GM23338 (cell line): ENCODE measurements at regions not wholly inside any gene's neighbourhood (a gene's known extent, or its start where the extent isn't known, plus 50 kb on each side); places are given as distances from the start of the nearest gene placed in this dataset.

Experiments
- ATAC-seq: fragments of 200-7000 bp; cut with Tn5 transposase; 3 replicates; pipeline ENCODE4 v1.9.1; 2020
- DNase-seq: peaks from one replicate; pipeline ENCODE4 v3.0.0-alpha.2; 2015; ENCODE audit warnings: low spot score
- H2AFZ ChIP-seq: fragments of 200-600 bp; sonication (generic); 2 replicates; pipeline ENCODE4 v1.8.0; 2016; ENCODE audit warnings: antibody characterized with exemption, mild to moderate bottlenecking, moderate library complexity
- H3F3A ChIP-seq: fragments of 200-600 bp; sonication (generic); replicated peaks from 2 replicates; pipeline ENCODE4 v1.8.0; 2017; ENCODE audit warnings: antibody characterized with exemption, mixed run types, low read depth
- H3K27ac ChIP-seq: fragments of 200-600 bp; sonication (generic); 2 replicates; pipeline ENCODE4 v1.6.1; 2016; ENCODE audit warnings: low read depth
- H3K27me3 ChIP-seq: fragments of 200-600 bp; sonication (generic); 2 replicates; pipeline ENCODE4 v1.8.0; 2016; ENCODE audit warnings: mild to moderate bottlenecking, mixed run types, moderate library complexity; ENCODE audit not compliant: insufficient read depth
- H3K36me3 ChIP-seq: fragments of 200-600 bp; sonication (generic); 2 replicates; pipeline ENCODE4 v1.8.0; 2016; ENCODE audit warnings: mild to moderate bottlenecking; ENCODE audit not compliant: insufficient read depth
- H3K4me1 ChIP-seq: fragments of 200-600 bp; sonication (generic); 2 replicates; pipeline ENCODE4 v1.8.0; 2016; ENCODE audit warnings: mild to moderate bottlenecking, moderate library complexity; ENCODE audit not compliant: insufficient read depth
- H3K4me2 ChIP-seq: fragments of 200-600 bp; sonication (generic); 2 replicates; pipeline ENCODE4 v1.7.1; 2017; ENCODE audit warnings: mixed run types
- H3K4me3 ChIP-seq: fragments of 200-600 bp; sonication (generic); 2 replicates; pipeline ENCODE4 v1.6.1; 2016; ENCODE audit warnings: mixed run types
- H3K79me2 ChIP-seq: fragments of 200-600 bp; sonication (generic); replicated peaks from 2 replicates; pipeline ENCODE4 v1.8.0; 2017; ENCODE audit warnings: mild to moderate bottlenecking; ENCODE audit not compliant: insufficient read depth
- H3K9me2 ChIP-seq: fragments of 200-600 bp; sonication (generic); 2 replicates; pipeline ENCODE4 v1.8.0; 2017; ENCODE audit not compliant: insufficient read depth
- H4K20me1 ChIP-seq: fragments of 200-600 bp; sonication (generic); replicated peaks from 2 replicates; pipeline ENCODE4 v1.8.0; 2017; ENCODE audit warnings: mild to moderate bottlenecking; ENCODE audit not compliant: insufficient read depth
- H3K27ac Mint-ChIP-seq: 2 replicates; pipeline ENCODE4 v1.8.0; 2020; ENCODE audit warnings: inconsistent platforms, mild to moderate bottlenecking, moderate library complexity, mixed read lengths
- H3K27me3 Mint-ChIP-seq: 3 replicates; pipeline ENCODE4 v1.8.0; 2022; ENCODE audit warnings: low read depth, mild to moderate bottlenecking, moderate library complexity, mixed read lengths, inconsistent platforms; ENCODE audit not compliant: insufficient read depth, poor library complexity
- H3K36me3 Mint-ChIP-seq: 3 replicates; pipeline ENCODE4 v1.8.0; 2021; ENCODE audit warnings: low read depth, mild to moderate bottlenecking, inconsistent platforms, moderate library complexity, mixed read lengths
- H3K4me1 Mint-ChIP-seq: 3 replicates; pipeline ENCODE4 v1.8.0; 2020; ENCODE audit warnings: mild to moderate bottlenecking, inconsistent platforms, mixed read lengths
- H3K4me3 Mint-ChIP-seq: 3 replicates; pipeline ENCODE4 v1.8.0; 2021; ENCODE audit warnings: moderate library complexity, mild to moderate bottlenecking, inconsistent platforms, mixed read lengths
- H3K9me3 Mint-ChIP-seq: 3 replicates; pipeline ENCODE4 v1.8.0; 2020; ENCODE audit warnings: moderate library complexity, mild to moderate bottlenecking, inconsistent platforms, mixed read lengths
- CREB1 ChIP-seq: fragments of 250-450 bp; sonication (Bioruptor Pico); IDR thresholded peaks from 2 replicates; pipeline ENCODE4 v1.5.0; 2020; ENCODE audit warnings: low read depth, mild to moderate bottlenecking, moderate library complexity
- JUNB ChIP-seq: IDR thresholded peaks from one replicate; pipeline ENCODE4 v1.6.1; 2016; ENCODE audit warnings: antibody characterized with exemption; ENCODE audit not compliant: unreplicated experiment
- NANOG ChIP-seq: IDR thresholded peaks from 2 replicates; pipeline ENCODE4 v1.6.1; 2016; ENCODE audit warnings: antibody characterized with exemption, borderline replicate concordance
- STAT1 ChIP-seq: IDR thresholded peaks from one replicate; pipeline ENCODE4 v1.6.1; 2016; ENCODE audit warnings: antibody characterized with exemption; ENCODE audit not compliant: unreplicated experiment
- ZNF114 ChIP-seq: fragments of 250-450 bp; sonication (Bioruptor Pico); IDR thresholded peaks from 2 replicates; pipeline ENCODE4 v1.5.0; 2020; ENCODE audit warnings: mild to moderate bottlenecking, moderate library complexity
- ZNF331 ChIP-seq: fragments of 250-450 bp; sonication (Bioruptor Pico); IDR thresholded peaks from 2 replicates; pipeline ENCODE4 v1.5.0; 2020; ENCODE audit warnings: low read depth, mild to moderate bottlenecking, moderate library complexity
- TF ChIP-seq, protein P1 (sequence below): fragments of 250-450 bp; sonication (Bioruptor Pico); IDR thresholded peaks from 2 replicates; pipeline ENCODE4 v1.5.0; 2020; ENCODE audit warnings: mild to moderate bottlenecking, moderate library complexity
- TF ChIP-seq, protein P2 (sequence below), 2 experiments: fragments of 200-600 bp in 1 of 2; sonication (generic) in 1 of 2; conservative IDR thresholded peaks; 2 replicates each; pipeline versions ENCODE4 v1.5.1 to v1.6.1; 2016 to 2017; ENCODE audit warnings: antibody characterized with exemption in 2 of 2, low read depth in 2 of 2, mild to moderate bottlenecking in 2 of 2, moderate library complexity in 1 of 2
- TF ChIP-seq, protein P3 (sequence below): IDR thresholded peaks from one replicate; pipeline ENCODE4 v1.6.1; 2018; ENCODE audit warnings: antibody characterized with exemption; ENCODE audit not compliant: unreplicated experiment
- TF ChIP-seq, protein P4 (sequence below): IDR thresholded peaks from 2 replicates; pipeline ENCODE4 v1.6.1; 2016; ENCODE audit warnings: antibody characterized with exemption

DNA sequence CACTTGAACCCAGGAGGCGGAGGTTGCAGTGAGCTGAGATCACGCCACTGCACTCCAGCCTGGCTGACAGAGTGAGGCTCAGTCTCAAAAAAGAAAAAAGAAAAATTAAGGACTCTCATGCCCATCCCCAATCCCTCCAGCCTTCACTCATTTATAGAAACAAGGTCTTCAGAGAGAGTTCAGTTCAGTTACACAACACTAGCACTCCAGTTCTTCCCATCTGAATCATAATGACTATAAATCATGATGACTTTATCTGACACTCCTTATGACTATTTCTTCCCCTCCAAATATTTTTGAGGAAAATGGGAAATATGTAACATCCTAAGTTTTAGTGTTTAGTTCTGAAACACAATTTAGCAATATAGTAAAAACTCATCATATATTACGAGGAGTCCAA, 107.4 kb upstream of the LSM8 start:
- Histone ChIP-seq H3K27ac (no peak overlapping the region), H3K4me2 (no peak overlapping the region), H3F3A (no peaks in the 10 kb centered on the region), H3K4me3 (no peak overlapping the region), H3K27me3 (no peaks in the 10 kb centered on the region), H4K20me1 (no peaks in the 10 kb centered on the region), H3K79me2 (no peaks in the 10 kb centered on the region), H3K9me2 (peaks cover 3% of the 10 kb centered on the region; the same call in 1 of the 2 replicates), H2AFZ (no peak overlapping the region), H3K36me3 (no peaks in the 10 kb centered on the region), H3K4me1 (no peaks in the 10 kb centered on the region)
- H3K4me1 Mint-ChIP-seq: peaks cover 3% of the 10 kb centered on the region; the same call in 2 of the 3 replicates
- no peaks in the 10 kb centered on the region for H3K27me3 Mint-ChIP-seq
- TF ChIP-seq ZNF331 (CRISPR knock-in tag) (no peak), ZNF114 (no peak), NANOG (no peak), JUNB (no peak), CREB1 (no peak), STAT1 (no peak)
- TF ChIP-seq, protein P1, sequence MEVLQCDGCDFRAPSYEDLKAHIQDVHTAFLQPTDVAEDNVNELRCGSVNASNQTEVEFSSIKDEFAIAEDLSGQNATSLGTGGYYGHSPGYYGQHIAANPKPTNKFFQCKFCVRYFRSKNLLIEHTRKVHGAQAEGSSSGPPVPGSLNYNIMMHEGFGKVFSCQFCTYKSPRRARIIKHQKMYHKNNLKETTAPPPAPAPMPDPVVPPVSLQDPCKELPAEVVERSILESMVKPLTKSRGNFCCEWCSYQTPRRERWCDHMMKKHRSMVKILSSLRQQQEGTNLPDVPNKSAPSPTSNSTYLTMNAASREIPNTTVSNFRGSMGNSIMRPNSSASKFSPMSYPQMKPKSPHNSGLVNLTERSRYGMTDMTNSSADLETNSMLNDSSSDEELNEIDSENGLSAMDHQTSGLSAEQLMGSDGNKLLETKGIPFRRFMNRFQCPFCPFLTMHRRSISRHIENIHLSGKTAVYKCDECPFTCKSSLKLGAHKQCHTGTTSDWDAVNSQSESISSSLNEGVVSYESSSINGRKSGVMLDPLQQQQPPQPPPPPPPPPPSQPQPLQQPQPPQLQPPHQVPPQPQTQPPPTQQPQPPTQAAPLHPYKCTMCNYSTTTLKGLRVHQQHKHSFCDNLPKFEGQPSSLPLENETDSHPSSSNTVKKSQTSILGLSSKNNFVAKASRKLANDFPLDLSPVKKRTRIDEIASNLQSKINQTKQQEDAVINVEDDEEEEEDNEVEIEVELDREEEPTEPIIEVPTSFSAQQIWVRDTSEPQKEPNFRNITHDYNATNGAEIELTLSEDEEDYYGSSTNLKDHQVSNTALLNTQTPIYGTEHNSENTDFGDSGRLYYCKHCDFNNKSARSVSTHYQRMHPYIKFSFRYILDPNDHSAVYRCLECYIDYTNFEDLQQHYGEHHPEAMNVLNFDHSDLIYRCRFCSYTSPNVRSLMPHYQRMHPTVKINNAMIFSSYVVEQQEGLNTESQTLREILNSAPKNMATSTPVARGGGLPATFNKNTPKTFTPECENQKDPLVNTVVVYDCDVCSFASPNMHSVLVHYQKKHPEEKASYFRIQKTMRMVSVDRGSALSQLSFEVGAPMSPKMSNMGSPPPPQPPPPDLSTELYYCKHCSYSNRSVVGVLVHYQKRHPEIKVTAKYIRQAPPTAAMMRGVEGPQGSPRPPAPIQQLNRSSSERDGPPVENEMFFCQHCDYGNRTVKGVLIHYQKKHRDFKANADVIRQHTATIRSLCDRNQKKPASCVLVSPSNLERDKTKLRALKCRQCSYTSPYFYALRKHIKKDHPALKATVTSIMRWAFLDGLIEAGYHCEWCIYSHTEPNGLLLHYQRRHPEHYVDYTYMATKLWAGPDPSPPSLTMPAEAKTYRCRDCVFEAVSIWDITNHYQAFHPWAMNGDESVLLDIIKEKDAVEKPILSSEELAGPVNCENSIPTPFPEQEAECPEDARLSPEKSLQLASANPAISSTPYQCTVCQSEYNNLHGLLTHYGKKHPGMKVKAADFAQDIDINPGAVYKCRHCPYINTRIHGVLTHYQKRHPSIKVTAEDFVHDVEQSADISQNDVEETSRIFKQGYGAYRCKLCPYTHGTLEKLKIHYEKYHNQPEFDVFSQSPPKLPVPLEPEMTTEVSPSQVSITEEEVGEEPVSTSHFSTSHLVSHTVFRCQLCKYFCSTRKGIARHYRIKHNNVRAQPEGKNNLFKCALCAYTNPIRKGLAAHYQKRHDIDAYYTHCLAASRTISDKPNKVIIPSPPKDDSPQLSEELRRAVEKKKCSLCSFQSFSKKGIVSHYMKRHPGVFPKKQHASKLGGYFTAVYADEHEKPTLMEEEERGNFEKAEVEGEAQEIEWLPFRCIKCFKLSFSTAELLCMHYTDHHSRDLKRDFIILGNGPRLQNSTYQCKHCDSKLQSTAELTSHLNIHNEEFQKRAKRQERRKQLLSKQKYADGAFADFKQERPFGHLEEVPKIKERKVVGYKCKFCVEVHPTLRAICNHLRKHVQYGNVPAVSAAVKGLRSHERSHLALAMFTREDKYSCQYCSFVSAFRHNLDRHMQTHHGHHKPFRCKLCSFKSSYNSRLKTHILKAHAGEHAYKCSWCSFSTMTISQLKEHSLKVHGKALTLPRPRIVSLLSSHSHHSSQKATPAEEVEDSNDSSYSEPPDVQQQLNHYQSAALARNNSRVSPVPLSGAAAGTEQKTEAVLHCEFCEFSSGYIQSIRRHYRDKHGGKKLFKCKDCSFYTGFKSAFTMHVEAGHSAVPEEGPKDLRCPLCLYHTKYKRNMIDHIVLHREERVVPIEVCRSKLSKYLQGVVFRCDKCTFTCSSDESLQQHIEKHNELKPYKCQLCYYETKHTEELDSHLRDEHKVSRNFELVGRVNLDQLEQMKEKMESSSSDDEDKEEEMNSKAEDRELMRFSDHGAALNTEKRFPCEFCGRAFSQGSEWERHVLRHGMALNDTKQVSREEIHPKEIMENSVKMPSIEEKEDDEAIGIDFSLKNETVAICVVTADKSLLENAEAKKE (CRISPR knock-in tag): no peak
- TF ChIP-seq, protein P2, sequence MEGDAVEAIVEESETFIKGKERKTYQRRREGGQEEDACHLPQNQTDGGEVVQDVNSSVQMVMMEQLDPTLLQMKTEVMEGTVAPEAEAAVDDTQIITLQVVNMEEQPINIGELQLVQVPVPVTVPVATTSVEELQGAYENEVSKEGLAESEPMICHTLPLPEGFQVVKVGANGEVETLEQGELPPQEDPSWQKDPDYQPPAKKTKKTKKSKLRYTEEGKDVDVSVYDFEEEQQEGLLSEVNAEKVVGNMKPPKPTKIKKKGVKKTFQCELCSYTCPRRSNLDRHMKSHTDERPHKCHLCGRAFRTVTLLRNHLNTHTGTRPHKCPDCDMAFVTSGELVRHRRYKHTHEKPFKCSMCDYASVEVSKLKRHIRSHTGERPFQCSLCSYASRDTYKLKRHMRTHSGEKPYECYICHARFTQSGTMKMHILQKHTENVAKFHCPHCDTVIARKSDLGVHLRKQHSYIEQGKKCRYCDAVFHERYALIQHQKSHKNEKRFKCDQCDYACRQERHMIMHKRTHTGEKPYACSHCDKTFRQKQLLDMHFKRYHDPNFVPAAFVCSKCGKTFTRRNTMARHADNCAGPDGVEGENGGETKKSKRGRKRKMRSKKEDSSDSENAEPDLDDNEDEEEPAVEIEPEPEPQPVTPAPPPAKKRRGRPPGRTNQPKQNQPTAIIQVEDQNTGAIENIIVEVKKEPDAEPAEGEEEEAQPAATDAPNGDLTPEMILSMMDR (conservative IDR thresholded peaks at IDR 0.05; ENCODE audit: low read depth in 2 of 2): no peak
- TF ChIP-seq, protein P3, sequence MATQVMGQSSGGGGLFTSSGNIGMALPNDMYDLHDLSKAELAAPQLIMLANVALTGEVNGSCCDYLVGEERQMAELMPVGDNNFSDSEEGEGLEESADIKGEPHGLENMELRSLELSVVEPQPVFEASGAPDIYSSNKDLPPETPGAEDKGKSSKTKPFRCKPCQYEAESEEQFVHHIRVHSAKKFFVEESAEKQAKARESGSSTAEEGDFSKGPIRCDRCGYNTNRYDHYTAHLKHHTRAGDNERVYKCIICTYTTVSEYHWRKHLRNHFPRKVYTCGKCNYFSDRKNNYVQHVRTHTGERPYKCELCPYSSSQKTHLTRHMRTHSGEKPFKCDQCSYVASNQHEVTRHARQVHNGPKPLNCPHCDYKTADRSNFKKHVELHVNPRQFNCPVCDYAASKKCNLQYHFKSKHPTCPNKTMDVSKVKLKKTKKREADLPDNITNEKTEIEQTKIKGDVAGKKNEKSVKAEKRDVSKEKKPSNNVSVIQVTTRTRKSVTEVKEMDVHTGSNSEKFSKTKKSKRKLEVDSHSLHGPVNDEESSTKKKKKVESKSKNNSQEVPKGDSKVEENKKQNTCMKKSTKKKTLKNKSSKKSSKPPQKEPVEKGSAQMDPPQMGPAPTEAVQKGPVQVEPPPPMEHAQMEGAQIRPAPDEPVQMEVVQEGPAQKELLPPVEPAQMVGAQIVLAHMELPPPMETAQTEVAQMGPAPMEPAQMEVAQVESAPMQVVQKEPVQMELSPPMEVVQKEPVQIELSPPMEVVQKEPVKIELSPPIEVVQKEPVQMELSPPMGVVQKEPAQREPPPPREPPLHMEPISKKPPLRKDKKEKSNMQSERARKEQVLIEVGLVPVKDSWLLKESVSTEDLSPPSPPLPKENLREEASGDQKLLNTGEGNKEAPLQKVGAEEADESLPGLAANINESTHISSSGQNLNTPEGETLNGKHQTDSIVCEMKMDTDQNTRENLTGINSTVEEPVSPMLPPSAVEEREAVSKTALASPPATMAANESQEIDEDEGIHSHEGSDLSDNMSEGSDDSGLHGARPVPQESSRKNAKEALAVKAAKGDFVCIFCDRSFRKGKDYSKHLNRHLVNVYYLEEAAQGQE: no peak
- TF ChIP-seq, protein P4, sequence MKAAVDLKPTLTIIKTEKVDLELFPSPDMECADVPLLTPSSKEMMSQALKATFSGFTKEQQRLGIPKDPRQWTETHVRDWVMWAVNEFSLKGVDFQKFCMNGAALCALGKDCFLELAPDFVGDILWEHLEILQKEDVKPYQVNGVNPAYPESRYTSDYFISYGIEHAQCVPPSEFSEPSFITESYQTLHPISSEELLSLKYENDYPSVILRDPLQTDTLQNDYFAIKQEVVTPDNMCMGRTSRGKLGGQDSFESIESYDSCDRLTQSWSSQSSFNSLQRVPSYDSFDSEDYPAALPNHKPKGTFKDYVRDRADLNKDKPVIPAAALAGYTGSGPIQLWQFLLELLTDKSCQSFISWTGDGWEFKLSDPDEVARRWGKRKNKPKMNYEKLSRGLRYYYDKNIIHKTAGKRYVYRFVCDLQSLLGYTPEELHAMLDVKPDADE: no peak
- H3K27ac Mint-ChIP-seq: no peak overlapping the region
- H3K36me3 Mint-ChIP-seq: no peaks in the 10 kb centered on the region
- no peak for ATAC-seq
- no peak for DNase-seq
- H3K9me3 Mint-ChIP-seq: no peaks in the 10 kb centered on the region
- H3K4me3 Mint-ChIP-seq: no peak overlapping the region
